ENCODE measurements at regions not wholly inside any gene's neighbourhood (a gene's known extent, or its start where the extent isn't known, plus 50 kb on each side); places are given as distances from the start of the nearest gene placed in this dataset.
"Not testable (repeated sequence)": the region's sequence is repeated elsewhere in the genome, so short reads cannot be mapped to it uniquely, and the experiment has no call there.

- no peak overlapping the region for H3K4me2 ChIP-seq (ENCODE audit: low read length)
- H3K27ac ChIP-seq (ENCODE audit: low read length) = no peak overlapping the region
- intact Hi-C loops (cut with micrococcal nuclease) = no loop called here
- no peaks in the 10 kb centered on the region for H3K27me3 ChIP-seq (ENCODE audit: low read length)
- ATAC-seq (no peak), DNase-seq (no peak)
- no peaks in the 10 kb centered on the region for H3K9me3 ChIP-seq (ENCODE audit: low read length)
- no peak overlapping the region for H2AFZ ChIP-seq (ENCODE audit: low read length)
- ChIA-PET POLR2A (ENCODE audit: unreplicated experiment) (no interaction called here), CTCF (no interaction called here)
- H3K4me1 ChIP-seq (ENCODE audit: insufficient read depth, low read length) = no peaks in the 10 kb centered on the region
- H3K9ac ChIP-seq (ENCODE audit: low read length) = no peak overlapping the region
- no peaks in the 10 kb centered on the region for H4K20me1 ChIP-seq (ENCODE audit: low read length)
- H3K9me2 ChIP-seq (replicated peaks; ENCODE audit: low read length) = no peaks in the 10 kb centered on the region
- TF ChIP-seq CTCF (conservative IDR thresholded peaks at IDR 0.05; ENCODE audit: low read depth, low read length) = no peak
- TF ChIP-seq EZH2 (IDR thresholded peaks at IDR 0.05; ENCODE audit: low read length, unreplicated experiment) = no peak
- TF ChIP-seq EZH2phosphoT487 (IDR thresholded peaks at IDR 0.05; ENCODE audit: borderline replicate concordance, low read length) = no peak
- H3K4me3 ChIP-seq (ENCODE audit: low read length) = no peak overlapping the region
- no TSS peak for BruUV-seq (replicated peaks)
- no peaks in the 10 kb centered on the region for H3K36me3 ChIP-seq (ENCODE audit: low read depth, low read length)
- no peaks in the 10 kb centered on the region for H3K79me2 ChIP-seq (ENCODE audit: low read length)
- H3F3A ChIP-seq (ENCODE audit: low read length, unreplicated experiment) = no peaks in the 10 kb centered on the region
These were observed 107.0 kb upstream of the SMLR1 start for GRCh38 chr6:130720076-130720715.

GRCh38 chr6:130724089-130724488 lies 103.1 kb upstream of the SMLR1 start:
- no peaks in the 10 kb centered on the region for H4K20me1 ChIP-seq (ENCODE audit: low read length)
- no TSS peak for BruUV-seq (replicated peaks)
- H3K79me2 ChIP-seq (ENCODE audit: low read length) = no peaks in the 10 kb centered on the region
- H3F3A ChIP-seq (ENCODE audit: low read length, unreplicated experiment) = no peaks in the 10 kb centered on the region
- no peaks in the 10 kb centered on the region for H3K4me1 ChIP-seq (ENCODE audit: insufficient read depth, low read length)
- CTCF ChIA-PET = no interaction called here
- ATAC-seq = no peak
- intact Hi-C loops (cut with micrococcal nuclease) = no loop called here
- H3K36me3 ChIP-seq (ENCODE audit: low read depth, low read length) = no peaks in the 10 kb centered on the region
- no peaks in the 10 kb centered on the region for H3K27me3 ChIP-seq (ENCODE audit: low read length)
- H3K4me2 ChIP-seq (ENCODE audit: low read length) = no peak overlapping the region
- no peak for DNase-seq
- H3K9me3 ChIP-seq (ENCODE audit: low read length) = no peaks in the 10 kb centered on the region
- POLR2A ChIA-PET (ENCODE audit: unreplicated experiment) = no interaction called here
- no peak overlapping the region for H2AFZ ChIP-seq (ENCODE audit: low read length)
- TF ChIP-seq CTCF (conservative IDR thresholded peaks at IDR 0.05; ENCODE audit: low read depth, low read length) (no peak), EZH2 (IDR thresholded peaks at IDR 0.05; ENCODE audit: low read length, unreplicated experiment) (no peak), EZH2phosphoT487 (IDR thresholded peaks at IDR 0.05; ENCODE audit: borderline replicate concordance, low read length) (no peak)
- H3K9ac ChIP-seq (ENCODE audit: low read length) = no peak overlapping the region
- H3K27ac ChIP-seq (ENCODE audit: low read length) = no peak overlapping the region
- no peak overlapping the region for H3K4me3 ChIP-seq (ENCODE audit: low read length)
- no peaks in the 10 kb centered on the region for H3K9me2 ChIP-seq (replicated peaks; ENCODE audit: low read length)

- no peak for TF ChIP-seq CTCF (conservative IDR thresholded peaks at IDR 0.05; ENCODE audit: low read depth, low read length)
- no peak for TF ChIP-seq EZH2phosphoT487 (IDR thresholded peaks at IDR 0.05; ENCODE audit: borderline replicate concordance, low read length)
- no peak for TF ChIP-seq EZH2 (IDR thresholded peaks at IDR 0.05; ENCODE audit: low read length, unreplicated experiment)
These were observed 101.7 kb upstream of the SMLR1 start for GRCh38 chr6:130725551-130725950.

GRCh38 chr6:130728064-130728463 lies 99.1 kb upstream of the SMLR1 start:
- H3K27ac ChIP-seq (ENCODE audit: low read length); BruUV-seq (replicated peaks); CTCF ChIA-PET; H3F3A ChIP-seq (ENCODE audit: low read length, unreplicated experiment); H3K79me2 ChIP-seq (ENCODE audit: low read length); H3K4me1 ChIP-seq (ENCODE audit: insufficient read depth, low read length); H3K4me2 ChIP-seq (ENCODE audit: low read length); H3K27me3 ChIP-seq (ENCODE audit: low read length); H3K9ac ChIP-seq (ENCODE audit: low read length); H3K4me3 ChIP-seq (ENCODE audit: low read length); DNase-seq; H2AFZ ChIP-seq (ENCODE audit: low read length); H3K9me3 ChIP-seq (ENCODE audit: low read length); ATAC-seq; H3K36me3 ChIP-seq (ENCODE audit: low read depth, low read length); H4K20me1 ChIP-seq (ENCODE audit: low read length); H3K9me2 ChIP-seq (replicated peaks; ENCODE audit: low read length); POLR2A ChIA-PET (ENCODE audit: unreplicated experiment); intact Hi-C loops (cut with micrococcal nuclease): not testable (repeated sequence)

More at GRCh38 chr6:130725551-130725950, 101.7 kb upstream of the SMLR1 start:
- ATAC-seq = no peak
- no peak overlapping the region for H3K9ac ChIP-seq (ENCODE audit: low read length)
- no peaks in the 10 kb centered on the region for H3K36me3 ChIP-seq (ENCODE audit: low read depth, low read length)
- DNase-seq = no peak
- no peaks in the 10 kb centered on the region for H3K9me3 ChIP-seq (ENCODE audit: low read length)
- intact Hi-C loops (cut with micrococcal nuclease) = no loop called here
- H3K9me2 ChIP-seq (replicated peaks; ENCODE audit: low read length) = no peaks in the 10 kb centered on the region
- H3K27me3 ChIP-seq (ENCODE audit: low read length) = no peaks in the 10 kb centered on the region
- no TSS peak for BruUV-seq (replicated peaks)
- no peak overlapping the region for H2AFZ ChIP-seq (ENCODE audit: low read length)
- no peaks in the 10 kb centered on the region for H4K20me1 ChIP-seq (ENCODE audit: low read length)
- no peaks in the 10 kb centered on the region for H3F3A ChIP-seq (ENCODE audit: low read length, unreplicated experiment)
- POLR2A ChIA-PET (ENCODE audit: unreplicated experiment) = no interaction called here
- CTCF ChIA-PET = no interaction called here
- no peak overlapping the region for H3K27ac ChIP-seq (ENCODE audit: low read length)
- no peaks in the 10 kb centered on the region for H3K79me2 ChIP-seq (ENCODE audit: low read length)
- H3K4me2 ChIP-seq (ENCODE audit: low read length) = no peak overlapping the region
- H3K4me1 ChIP-seq (ENCODE audit: insufficient read depth, low read length) = no peaks in the 10 kb centered on the region
- H3K4me3 ChIP-seq (ENCODE audit: low read length) = no peak overlapping the region

Data from PC-3 (cell line).